ENCODE measurements at regions not wholly inside any gene's neighbourhood (a gene's known extent, or its start where the extent isn't known, plus 50 kb on each side); places are given as distances from the start of the nearest gene placed in this dataset.

DNA sequence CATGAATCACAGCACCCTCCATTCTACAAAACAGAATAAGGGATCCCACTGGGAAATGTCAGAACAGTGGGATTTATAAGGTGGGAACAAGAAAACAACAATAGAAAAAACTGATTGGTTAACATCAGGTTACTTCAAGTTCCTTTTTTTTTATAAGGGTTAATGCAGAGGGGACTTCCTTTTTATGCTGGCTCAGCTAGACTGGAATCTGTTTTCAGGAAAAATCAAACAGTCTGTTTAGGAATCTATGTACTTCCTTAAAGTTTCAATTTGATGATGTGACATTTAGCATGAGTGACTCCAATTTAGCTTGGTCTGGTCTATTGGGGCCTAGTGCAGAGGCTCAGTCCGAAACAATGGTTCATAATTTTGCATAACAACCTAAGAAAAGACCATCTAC, 192.9 kb downstream of the ADGRA3 start:
- intact Hi-C loops (cut with micrococcal nuclease): no loop called here
- Histone ChIP-seq H3K4me2 (ENCODE audit: insufficient read depth, low read length) (no peak overlapping the region), H3K27me3 (ENCODE audit: control insufficient read depth in 2 of 2, insufficient read depth in 2 of 2, low read length in 2 of 2) (no peaks in the 10 kb centered on the region), H4K20me1 (replicated peaks; ENCODE audit: control insufficient read depth, insufficient read depth, low read length) (no peaks in the 10 kb centered on the region), H3K4me1 (replicated peaks in 1 of 2; ENCODE audit: control insufficient read depth in 2 of 2, insufficient read depth in 2 of 2, low read length in 2 of 2) (no peaks in the 10 kb centered on the region), H3K27ac (ENCODE audit: extremely low read depth, low read depth, low read length) (no peak overlapping the region), H3K9ac (ENCODE audit: insufficient read depth in 1 of 2, low read depth in 2 of 2, low read length in 2 of 2) (no peak overlapping the region), H3K4me3 (no peak overlapping the region), H3K9me1 (ENCODE audit: control insufficient read depth, insufficient read depth, low read length) (no peaks in the 10 kb centered on the region), H2AFZ (ENCODE audit: low read depth, low read length) (no peak overlapping the region), H3K79me2 (ENCODE audit: control insufficient read depth, insufficient read depth, low read length) (no peaks in the 10 kb centered on the region), H3K9me3 (replicated peaks; ENCODE audit: control insufficient read depth, insufficient read depth, low read depth, low read length) (no peaks in the 10 kb centered on the region; the same call in 1 of the 2 replicates), H3K36me3 (ENCODE audit: control insufficient read depth, insufficient read depth, low read length) (no peaks in the 10 kb centered on the region)
- POLR2A ChIA-PET: no interaction called here
- TF ChIP-seq FOXP1 (CRISPR knock-in tag; IDR thresholded peaks at IDR 0.05): no peak
- no peak for TF ChIP-seq NR2F6 (CRISPR knock-in tag; IDR thresholded peaks at IDR 0.05)
- TF ChIP-seq, protein P1, sequence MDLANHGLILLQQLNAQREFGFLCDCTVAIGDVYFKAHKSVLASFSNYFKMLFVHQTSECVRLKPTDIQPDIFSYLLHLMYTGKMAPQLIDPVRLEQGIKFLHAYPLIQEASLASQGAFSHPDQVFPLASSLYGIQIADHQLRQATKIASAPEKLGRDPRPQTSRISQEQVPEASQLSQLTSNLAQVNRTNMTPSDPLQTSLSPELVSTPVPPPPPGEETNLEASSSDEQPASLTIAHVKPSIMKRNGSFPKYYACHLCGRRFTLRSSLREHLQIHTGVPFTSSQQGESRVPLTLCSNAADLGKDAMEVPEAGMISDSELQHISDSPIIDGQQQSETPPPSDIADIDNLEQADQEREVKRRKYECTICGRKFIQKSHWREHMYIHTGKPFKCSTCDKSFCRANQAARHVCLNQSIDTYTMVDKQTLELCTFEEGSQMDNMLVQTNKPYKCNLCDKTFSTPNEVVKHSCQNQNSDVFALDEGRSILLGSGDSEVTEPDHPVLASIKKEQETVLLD (IDR thresholded peaks at IDR 0.05): no peak
- TF ChIP-seq, protein P2, sequence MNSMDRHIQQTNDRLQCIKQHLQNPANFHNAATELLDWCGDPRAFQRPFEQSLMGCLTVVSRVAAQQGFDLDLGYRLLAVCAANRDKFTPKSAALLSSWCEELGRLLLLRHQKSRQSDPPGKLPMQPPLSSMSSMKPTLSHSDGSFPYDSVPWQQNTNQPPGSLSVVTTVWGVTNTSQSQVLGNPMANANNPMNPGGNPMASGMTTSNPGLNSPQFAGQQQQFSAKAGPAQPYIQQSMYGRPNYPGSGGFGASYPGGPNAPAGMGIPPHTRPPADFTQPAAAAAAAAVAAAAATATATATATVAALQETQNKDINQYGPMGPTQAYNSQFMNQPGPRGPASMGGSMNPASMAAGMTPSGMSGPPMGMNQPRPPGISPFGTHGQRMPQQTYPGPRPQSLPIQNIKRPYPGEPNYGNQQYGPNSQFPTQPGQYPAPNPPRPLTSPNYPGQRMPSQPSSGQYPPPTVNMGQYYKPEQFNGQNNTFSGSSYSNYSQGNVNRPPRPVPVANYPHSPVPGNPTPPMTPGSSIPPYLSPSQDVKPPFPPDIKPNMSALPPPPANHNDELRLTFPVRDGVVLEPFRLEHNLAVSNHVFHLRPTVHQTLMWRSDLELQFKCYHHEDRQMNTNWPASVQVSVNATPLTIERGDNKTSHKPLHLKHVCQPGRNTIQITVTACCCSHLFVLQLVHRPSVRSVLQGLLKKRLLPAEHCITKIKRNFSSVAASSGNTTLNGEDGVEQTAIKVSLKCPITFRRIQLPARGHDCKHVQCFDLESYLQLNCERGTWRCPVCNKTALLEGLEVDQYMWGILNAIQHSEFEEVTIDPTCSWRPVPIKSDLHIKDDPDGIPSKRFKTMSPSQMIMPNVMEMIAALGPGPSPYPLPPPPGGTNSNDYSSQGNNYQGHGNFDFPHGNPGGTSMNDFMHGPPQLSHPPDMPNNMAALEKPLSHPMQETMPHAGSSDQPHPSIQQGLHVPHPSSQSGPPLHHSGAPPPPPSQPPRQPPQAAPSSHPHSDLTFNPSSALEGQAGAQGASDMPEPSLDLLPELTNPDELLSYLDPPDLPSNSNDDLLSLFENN (IDR thresholded peaks at IDR 0.05; ENCODE audit: low read depth in 2 of 2, low read length in 2 of 2): no peak
- TF ChIP-seq, protein P3, sequence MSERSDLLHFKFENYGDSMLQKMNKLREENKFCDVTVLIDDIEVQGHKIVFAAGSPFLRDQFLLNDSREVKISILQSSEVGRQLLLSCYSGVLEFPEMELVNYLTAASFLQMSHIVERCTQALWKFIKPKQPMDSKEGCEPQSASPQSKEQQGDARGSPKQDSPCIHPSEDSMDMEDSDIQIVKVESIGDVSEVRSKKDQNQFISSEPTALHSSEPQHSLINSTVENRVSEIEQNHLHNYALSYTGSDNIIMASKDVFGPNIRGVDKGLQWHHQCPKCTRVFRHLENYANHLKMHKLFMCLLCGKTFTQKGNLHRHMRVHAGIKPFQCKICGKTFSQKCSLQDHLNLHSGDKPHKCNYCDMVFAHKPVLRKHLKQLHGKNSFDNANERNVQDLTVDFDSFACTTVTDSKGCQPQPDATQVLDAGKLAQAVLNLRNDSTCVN (CRISPR knock-in tag; IDR thresholded peaks at IDR 0.05): no peak
- TF ChIP-seq, protein P4, sequence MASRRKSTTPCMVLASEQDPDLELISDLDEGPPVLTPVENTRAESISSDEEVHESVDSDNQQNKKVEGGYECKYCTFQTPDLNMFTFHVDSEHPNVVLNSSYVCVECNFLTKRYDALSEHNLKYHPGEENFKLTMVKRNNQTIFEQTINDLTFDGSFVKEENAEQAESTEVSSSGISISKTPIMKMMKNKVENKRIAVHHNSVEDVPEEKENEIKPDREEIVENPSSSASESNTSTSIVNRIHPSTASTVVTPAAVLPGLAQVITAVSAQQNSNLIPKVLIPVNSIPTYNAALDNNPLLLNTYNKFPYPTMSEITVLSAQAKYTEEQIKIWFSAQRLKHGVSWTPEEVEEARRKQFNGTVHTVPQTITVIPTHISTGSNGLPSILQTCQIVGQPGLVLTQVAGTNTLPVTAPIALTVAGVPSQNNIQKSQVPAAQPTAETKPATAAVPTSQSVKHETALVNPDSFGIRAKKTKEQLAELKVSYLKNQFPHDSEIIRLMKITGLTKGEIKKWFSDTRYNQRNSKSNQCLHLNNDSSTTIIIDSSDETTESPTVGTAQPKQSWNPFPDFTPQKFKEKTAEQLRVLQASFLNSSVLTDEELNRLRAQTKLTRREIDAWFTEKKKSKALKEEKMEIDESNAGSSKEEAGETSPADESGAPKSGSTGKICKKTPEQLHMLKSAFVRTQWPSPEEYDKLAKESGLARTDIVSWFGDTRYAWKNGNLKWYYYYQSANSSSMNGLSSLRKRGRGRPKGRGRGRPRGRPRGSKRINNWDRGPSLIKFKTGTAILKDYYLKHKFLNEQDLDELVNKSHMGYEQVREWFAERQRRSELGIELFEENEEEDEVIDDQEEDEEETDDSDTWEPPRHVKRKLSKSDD (conservative IDR thresholded peaks at IDR 0.05; ENCODE audit: low read length): no peak
- TF ChIP-seq HDAC3 (IDR thresholded peaks at IDR 0.05; ENCODE audit: borderline replicate concordance, partially characterized antibody): no peak
- no peak for DNase-seq (ENCODE audit: extremely low read depth in 1 of 4, low spot score in 3 of 4)
- no peak for FAIRE-seq
- WGBS (ENCODE audit: insufficient coverage, low coverage, missing lambda C conversion rate): 0% methylated on average over 1 of the region's 1 CpG
- BruUV-seq (replicated peaks): no TSS peak
- in situ Hi-C loops (cut with MboI): no loop called here
- CTCF ChIA-PET (ENCODE audit: low intra/inter-chr PET ratio): no interaction called here
- ATAC-seq: no peak

All from K562 (cell line).